ENCODE measurements at regions not wholly inside any gene's neighbourhood (a gene's known extent, or its start where the extent isn't known, plus 50 kb on each side); places are given as distances from the start of the nearest gene placed in this dataset.

GRCh38 chr4:124954046-124954445, 241.5 kb upstream of the ANKRD50 start:
- 76 to 90% (median 78%) methylated on average over 1 of the region's 1 CpG for WGBS, 4 donors
- H3K4me3 ChIP-seq: no peak overlapping the region
- TF ChIP-seq POLR2A (IDR thresholded peaks at IDR 0.05) (no peak), CTCF (IDR thresholded peaks at IDR 0.05) (no peak)

GRCh38 chr4:124953486-124953885, 241.0 kb upstream of the ANKRD50 start:
- TF ChIP-seq CTCF (IDR thresholded peaks at IDR 0.05) (no peak), POLR2A (IDR thresholded peaks at IDR 0.05) (no peak)
- intact Hi-C loops (cut with DNase I): no loop called here
- no peaks in the 10 kb centered on the region for H3K36me3 ChIP-seq (replicated peaks in 1 of 2)
- H3K4me1 ChIP-seq (replicated peaks in 1 of 2): no peaks in the 10 kb centered on the region
- DNase-seq: no peak
- H3K4me3 ChIP-seq: no peak overlapping the region
- H3K27me3 ChIP-seq: no peaks in the 10 kb centered on the region
- H3K9me3 ChIP-seq (replicated peaks in 1 of 3): no peaks in the 10 kb centered on the region
- WGBS, 4 donors: 74 to 83% (median 76%) methylated on average over 4 of the region's 4 CpGs
- no peak overlapping the region for H3K27ac ChIP-seq

More at GRCh38 chr4:124954046-124954445, 241.5 kb upstream of the ANKRD50 start:
- DNase-seq: no peak
- Histone ChIP-seq H3K9me3 (replicated peaks in 1 of 3) (no peaks in the 10 kb centered on the region), H3K4me1 (replicated peaks in 1 of 2) (no peaks in the 10 kb centered on the region), H3K36me3 (replicated peaks in 1 of 2) (no peaks in the 10 kb centered on the region), H3K27ac (no peak overlapping the region), H3K27me3 (no peaks in the 10 kb centered on the region)
- intact Hi-C loops (cut with DNase I): no loop called here

GRCh38 chr4:124953061-124953460, 240.5 kb upstream of the ANKRD50 start:
- Histone ChIP-seq H3K27ac (no peak overlapping the region), H3K27me3 (no peaks in the 10 kb centered on the region), H3K36me3 (replicated peaks in 1 of 2) (no peaks in the 10 kb centered on the region), H3K4me1 (replicated peaks in 1 of 2) (no peaks in the 10 kb centered on the region), H3K4me3 (no peak overlapping the region), H3K9me3 (replicated peaks in 1 of 3) (no peaks in the 10 kb centered on the region)
- intact Hi-C loops (cut with DNase I): no loop called here
- no peak for TF ChIP-seq CTCF (IDR thresholded peaks at IDR 0.05)
- DNase-seq: no peak

- no peaks in the 10 kb centered on the region for H3K27me3 ChIP-seq
- H3K4me1 ChIP-seq (replicated peaks in 1 of 2): no peaks in the 10 kb centered on the region
- no peaks in the 10 kb centered on the region for H3K36me3 ChIP-seq (replicated peaks in 1 of 2)
- H3K9me3 ChIP-seq (replicated peaks in 1 of 3): no peaks in the 10 kb centered on the region
- intact Hi-C loops (cut with DNase I): no loop called here
- DNase-seq: no peak
- no peak overlapping the region for H3K27ac ChIP-seq
- TF ChIP-seq CTCF (IDR thresholded peaks at IDR 0.05) (no peak), POLR2A (IDR thresholded peaks at IDR 0.05) (no peak)
- no peak overlapping the region for H3K4me3 ChIP-seq
Observed at GRCh38 chr4:124952601-124953000, 240.1 kb upstream of the ANKRD50 start.

All from adrenal gland (tissue), 9 donors.